ENCODE measurements at regions not wholly inside any gene's neighbourhood (a gene's known extent, or its start where the extent isn't known, plus 50 kb on each side); places are given as distances from the start of the nearest gene placed in this dataset.
"Not testable (repeated sequence)": the region's sequence is repeated elsewhere in the genome, so short reads cannot be mapped to it uniquely, and the experiment has no call there.

- H3K23ac ChIP-seq (ENCODE audit: insufficient read length, low read depth, low read length), result no peak overlapping the region
- no peak overlapping the region for H2AK5ac ChIP-seq (ENCODE audit: insufficient read length, low read length)
- H3K9me3 Mint-ChIP-seq, result no peaks in the 10 kb centered on the region; a peak in 1 of 5 replicates
- H3K18ac ChIP-seq (ENCODE audit: insufficient read length, low read depth, low read length), result no peak overlapping the region
- no peak overlapping the region for H3T11ph ChIP-seq (ENCODE audit: low read length)
- no CpG with 5 or more reads among the region's 7 CpGs for WGBS (ENCODE audit: extremely low coverage, insufficient read length, low lambda C conversion rate)
- no peak overlapping the region for H2BK15ac ChIP-seq (ENCODE audit: low read depth, low read length)
- H4K8ac ChIP-seq (replicated peaks; ENCODE audit: insufficient read length, low read depth, low read length), result no peak overlapping the region
- no peak for DNase-seq
- no peak overlapping the region for H3K56ac ChIP-seq (ENCODE audit: insufficient read length, low read depth, low read length)
- H2BK5ac ChIP-seq (ENCODE audit: insufficient read length, low read length), result no peak overlapping the region
- peaks cover 0 to 5% of the 10 kb centered on the region in 2 experiments; a peak in 2 of 4 replicates for H3K4me1 Mint-ChIP-seq
- H4K5ac ChIP-seq (ENCODE audit: insufficient read length, low read depth, low read length), result no peak overlapping the region
- no peak overlapping the region for H3K9ac ChIP-seq (ENCODE audit: extremely low read depth, insufficient read length, low read length)
- no peak overlapping the region for H4K91ac ChIP-seq (ENCODE audit: insufficient read length, low read depth, low read length)
- no peaks in the 10 kb centered on the region for H3K27me3 ChIP-seq (ENCODE audit: insufficient read depth, low read length)
- no peaks in the 10 kb centered on the region for H4K20me1 ChIP-seq (ENCODE audit: control insufficient read depth, insufficient read depth, insufficient read length)
- no peaks in the 10 kb centered on the region for H3K79me2 ChIP-seq (ENCODE audit: insufficient read depth, low read length)
- H3K27me3 Mint-ChIP-seq (ENCODE audit: low read depth), result peaks cover 1% of the 10 kb centered on the region; the same call in 1 of the 2 replicates
- no peak overlapping the region for H2BK120ac ChIP-seq (ENCODE audit: low read depth, low read length, poor library complexity, severe bottlenecking)
- H3K27ac ChIP-seq (ENCODE audit: insufficient read length, low read depth, low read length), result no peak overlapping the region
- H3K23me2 ChIP-seq (ENCODE audit: insufficient read length, low read depth, low read length, poor library complexity, severe bottlenecking), result no peaks in the 10 kb centered on the region
- no peak overlapping the region for H3K4me3 Mint-ChIP-seq
- no peak overlapping the region for H3K4ac ChIP-seq (ENCODE audit: low read depth, low read length)
- no peaks in the 10 kb centered on the region for H3K36me3 Mint-ChIP-seq (ENCODE audit: insufficient read depth in 1 of 3, low read depth in 3 of 3)
- no peaks in the 10 kb centered on the region for H3K79me1 ChIP-seq (ENCODE audit: insufficient read depth, low read depth, low read length, poor library complexity, severe bottlenecking)
- no peak overlapping the region for H2BK12ac ChIP-seq (ENCODE audit: insufficient read length, low read depth, low read length)
- no peak overlapping the region for H2AFZ ChIP-seq (ENCODE audit: low read length)
- no peaks in the 10 kb centered on the region for H3K4me1 ChIP-seq (ENCODE audit: insufficient read depth, low read length)
- TF ChIP-seq, protein P1, sequence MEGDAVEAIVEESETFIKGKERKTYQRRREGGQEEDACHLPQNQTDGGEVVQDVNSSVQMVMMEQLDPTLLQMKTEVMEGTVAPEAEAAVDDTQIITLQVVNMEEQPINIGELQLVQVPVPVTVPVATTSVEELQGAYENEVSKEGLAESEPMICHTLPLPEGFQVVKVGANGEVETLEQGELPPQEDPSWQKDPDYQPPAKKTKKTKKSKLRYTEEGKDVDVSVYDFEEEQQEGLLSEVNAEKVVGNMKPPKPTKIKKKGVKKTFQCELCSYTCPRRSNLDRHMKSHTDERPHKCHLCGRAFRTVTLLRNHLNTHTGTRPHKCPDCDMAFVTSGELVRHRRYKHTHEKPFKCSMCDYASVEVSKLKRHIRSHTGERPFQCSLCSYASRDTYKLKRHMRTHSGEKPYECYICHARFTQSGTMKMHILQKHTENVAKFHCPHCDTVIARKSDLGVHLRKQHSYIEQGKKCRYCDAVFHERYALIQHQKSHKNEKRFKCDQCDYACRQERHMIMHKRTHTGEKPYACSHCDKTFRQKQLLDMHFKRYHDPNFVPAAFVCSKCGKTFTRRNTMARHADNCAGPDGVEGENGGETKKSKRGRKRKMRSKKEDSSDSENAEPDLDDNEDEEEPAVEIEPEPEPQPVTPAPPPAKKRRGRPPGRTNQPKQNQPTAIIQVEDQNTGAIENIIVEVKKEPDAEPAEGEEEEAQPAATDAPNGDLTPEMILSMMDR (conservative IDR thresholded peaks at IDR 0.05), result no peak
- no peak overlapping the region for H2BK20ac ChIP-seq (ENCODE audit: low read depth, low read length, poor library complexity, severe bottlenecking)
- H3K14ac ChIP-seq (ENCODE audit: insufficient read depth, low read length), result no peak overlapping the region
- no peaks in the 10 kb centered on the region for H3K9me3 ChIP-seq (ENCODE audit: control insufficient read depth, low read depth, low read length)
- no peak overlapping the region for H3K27ac Mint-ChIP-seq
- no peak overlapping the region for H3K4me2 ChIP-seq (ENCODE audit: insufficient read depth, insufficient read length, low read length)
Observed at GRCh38 chr6:6878887-6879585, 228.7 kb upstream of the RREB1 start.

DNA sequence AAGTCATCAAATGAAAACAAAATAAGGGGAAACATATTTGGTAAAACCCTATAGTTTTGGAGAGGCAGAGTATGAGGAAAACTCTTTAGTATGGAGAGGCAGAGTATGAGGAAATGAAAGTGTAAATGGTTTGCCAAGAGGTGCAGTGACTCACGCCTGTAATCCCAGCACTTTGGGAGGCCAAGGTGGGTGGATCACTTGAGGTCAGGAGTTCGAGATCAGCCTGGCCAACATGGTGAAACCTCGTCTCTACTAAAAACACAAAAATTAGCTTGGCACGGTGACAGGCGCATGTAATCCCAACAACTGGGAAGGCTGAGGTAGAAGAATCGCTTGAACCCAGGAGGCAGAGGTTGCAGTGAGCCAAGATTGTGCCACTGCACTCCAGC lies 228.2 kb upstream of the RREB1 start:
- H3K9me3 Mint-ChIP-seq; H3T11ph ChIP-seq (ENCODE audit: low read length); H3K4me3 Mint-ChIP-seq; H2BK15ac ChIP-seq (ENCODE audit: low read depth, low read length); H4K5ac ChIP-seq (ENCODE audit: insufficient read length, low read depth, low read length); H2AK5ac ChIP-seq (ENCODE audit: insufficient read length, low read length); H3K9ac ChIP-seq (ENCODE audit: extremely low read depth, insufficient read length, low read length); H3K27me3 Mint-ChIP-seq (ENCODE audit: low read depth); DNase-seq; H3K27me3 ChIP-seq (ENCODE audit: insufficient read depth, low read length); H3K79me1 ChIP-seq (ENCODE audit: insufficient read depth, low read depth, low read length, poor library complexity, severe bottlenecking); H3K79me2 ChIP-seq (ENCODE audit: insufficient read depth, low read length); H3K27ac Mint-ChIP-seq; H3K4ac ChIP-seq (ENCODE audit: low read depth, low read length); H2AFZ ChIP-seq (ENCODE audit: low read length); H2BK20ac ChIP-seq (ENCODE audit: low read depth, low read length, poor library complexity, severe bottlenecking); H3K4me1 Mint-ChIP-seq; H3K27ac ChIP-seq (ENCODE audit: insufficient read length, low read depth, low read length); H3K18ac ChIP-seq (ENCODE audit: insufficient read length, low read depth, low read length); H2BK120ac ChIP-seq (ENCODE audit: low read depth, low read length, poor library complexity, severe bottlenecking); H3K9me3 ChIP-seq (ENCODE audit: control insufficient read depth, low read depth, low read length); H3K56ac ChIP-seq (ENCODE audit: insufficient read length, low read depth, low read length); H3K23ac ChIP-seq (ENCODE audit: insufficient read length, low read depth, low read length); H3K4me1 ChIP-seq (ENCODE audit: insufficient read depth, low read length); H3K4me2 ChIP-seq (ENCODE audit: insufficient read depth, insufficient read length, low read length); H2BK5ac ChIP-seq (ENCODE audit: insufficient read length, low read length); H4K20me1 ChIP-seq (ENCODE audit: control insufficient read depth, insufficient read depth, insufficient read length); H2BK12ac ChIP-seq (ENCODE audit: insufficient read length, low read depth, low read length); H3K23me2 ChIP-seq (ENCODE audit: insufficient read length, low read depth, low read length, poor library complexity, severe bottlenecking); H4K91ac ChIP-seq (ENCODE audit: insufficient read length, low read depth, low read length); H3K36me3 Mint-ChIP-seq (ENCODE audit: insufficient read depth in 1 of 3, low read depth in 3 of 3); H3K14ac ChIP-seq (ENCODE audit: insufficient read depth, low read length); H4K8ac ChIP-seq (replicated peaks; ENCODE audit: insufficient read length, low read depth, low read length): not testable (repeated sequence)
- WGBS (ENCODE audit: extremely low coverage, insufficient read length, low lambda C conversion rate), result no CpG with 5 or more reads among the region's 6 CpGs
